DND-41 (cell line): ENCODE measurements at regions not wholly inside any gene's neighbourhood (a gene's known extent, or its start where the extent isn't known, plus 50 kb on each side); places are given as distances from the start of the nearest gene placed in this dataset.

Experiments used
- ATAC-seq: fragments of 200-7000 bp; cut with Tn5 transposase; 3 replicates; pipeline ENCODE4 v1.9.1; 2021; ENCODE audit warnings: low read depth; ENCODE audit not compliant: insufficient read depth
- DNase-seq: peaks from one replicate; pipeline ENCODE4 v3.0.0-alpha.2; 2020
- H2AFZ ChIP-seq: 2 replicates; pipeline ENCODE4 v1.6.0; 2012; ENCODE audit warnings: low read depth, low read length
- H3K27ac ChIP-seq: 2 replicates; pipeline ENCODE4 v1.5.1; 2012; ENCODE audit warnings: low read length, inconsistent platforms
- H3K27me3 ChIP-seq: fragments of 200-600 bp; sonication (generic); 2 replicates; pipeline ENCODE4 v1.6.0; 2012; ENCODE audit warnings: low read length, mild to moderate bottlenecking, inconsistent platforms; ENCODE audit not compliant: insufficient read depth, poor library complexity
- H3K36me3 ChIP-seq: 2 replicates; pipeline ENCODE4 v1.5.1; 2012; ENCODE audit warnings: low read length, inconsistent platforms; ENCODE audit not compliant: insufficient read depth
- H3K4me1 ChIP-seq: 2 replicates; pipeline ENCODE4 v1.5.1; 2012; ENCODE audit warnings: mild to moderate bottlenecking, low read length; ENCODE audit not compliant: insufficient read depth
- H3K4me2 ChIP-seq: 2 replicates; pipeline ENCODE4 v1.6.0; 2012; ENCODE audit warnings: mild to moderate bottlenecking, moderate library complexity, low read length, inconsistent platforms; ENCODE audit not compliant: insufficient read depth
- H3K4me3 ChIP-seq, 2 experiments: fragments of 200-600 bp in 1 of 2; shearing (Covaris generic) in 1 of 2; 2 replicates each; pipeline ENCODE4 v1.5.1; 2012 to 2016; ENCODE audit warnings: inconsistent platforms in 2 of 2, low read length in 2 of 2, mild to moderate bottlenecking in 2 of 2, low read depth in 1 of 2, moderate library complexity in 1 of 2
- H3K79me2 ChIP-seq: 2 replicates; pipeline ENCODE4 v1.6.0; 2012; ENCODE audit warnings: low read length, inconsistent platforms; ENCODE audit not compliant: insufficient read depth
- H3K9ac ChIP-seq: 2 replicates; pipeline ENCODE4 v1.6.0; 2012; ENCODE audit warnings: low read depth, mild to moderate bottlenecking, inconsistent platforms, low read length, moderate library complexity
- H3K9me3 ChIP-seq: 2 replicates; pipeline ENCODE4 v1.5.1; 2012; ENCODE audit warnings: low read length, moderate library complexity, mild to moderate bottlenecking, inconsistent platforms; ENCODE audit not compliant: insufficient read depth, severe bottlenecking
- H4K20me1 ChIP-seq: 2 replicates; pipeline ENCODE4 v1.6.0; 2012; ENCODE audit warnings: low read length; ENCODE audit not compliant: insufficient read depth
- CTCF ChIP-seq: IDR thresholded peaks from 2 replicates; pipeline ENCODE4 v1.5.1; 2012; ENCODE audit warnings: borderline replicate concordance, low read length, moderate library complexity, mild to moderate bottlenecking; ENCODE audit not compliant: poor library complexity, severe bottlenecking; ENCODE audit errors: extremely low read depth
- EZH2 ChIP-seq: IDR thresholded peaks from 3 replicates; pipeline ENCODE4 v1.6.1; 2012; ENCODE audit warnings: borderline replicate concordance, low read depth, mild to moderate bottlenecking, moderate library complexity, low read length, inconsistent platforms; ENCODE audit not compliant: severe bottlenecking

- no peak overlapping the region for H3K4me2 ChIP-seq
- no peak overlapping the region for H3K27ac ChIP-seq
- ATAC-seq (no peak), DNase-seq (no peak)
- H3K4me1 ChIP-seq = no peaks in the 10 kb centered on the region
- H3K9ac ChIP-seq = no peak overlapping the region
- H3K36me3 ChIP-seq = no peaks in the 10 kb centered on the region
- no peaks in the 10 kb centered on the region for H3K27me3 ChIP-seq
- no peaks in the 10 kb centered on the region for H3K79me2 ChIP-seq
- TF ChIP-seq EZH2 = no peak
- H4K20me1 ChIP-seq = no peaks in the 10 kb centered on the region
- no peak overlapping the region for H3K4me3 ChIP-seq
- no peak overlapping the region for H2AFZ ChIP-seq
- peaks cover 7% of the 10 kb centered on the region for H3K9me3 ChIP-seq
These were observed 136.1 kb upstream of the GATB start for GRCh38 chr4:151896880-151897279.

- Histone ChIP-seq H3K4me3 (no peak overlapping the region), H3K36me3 (no peaks in the 10 kb centered on the region), H3K79me2 (no peaks in the 10 kb centered on the region), H2AFZ (no peak overlapping the region), H3K9me3 (peaks cover 7% of the 10 kb centered on the region), H3K9ac (no peak overlapping the region), H3K27ac (no peak overlapping the region), H3K4me1 (no peaks in the 10 kb centered on the region), H3K27me3 (no peaks in the 10 kb centered on the region), H4K20me1 (no peaks in the 10 kb centered on the region), H3K4me2 (no peak overlapping the region)
- TF ChIP-seq CTCF (no peak), EZH2 (no peak)
- ATAC-seq (peak; percentile 55; the same call in 2 of the 3 replicates), DNase-seq (no peak)
These were observed 134.9 kb upstream of the GATB start for GRCh38 chr4:151895671-151896070.

- Histone ChIP-seq H3K36me3 (no peaks in the 10 kb centered on the region), H3K9me3 (peaks cover 2% of the 10 kb centered on the region), H3K79me2 (no peaks in the 10 kb centered on the region), H3K4me3 (no peak overlapping the region), H3K27me3 (no peaks in the 10 kb centered on the region), H3K4me1 (no peaks in the 10 kb centered on the region), H3K4me2 (no peak overlapping the region), H2AFZ (no peak overlapping the region), H3K27ac (no peak overlapping the region), H3K9ac (no peak overlapping the region), H4K20me1 (no peaks in the 10 kb centered on the region)
- DNase-seq (no peak), ATAC-seq (no peak)
- TF ChIP-seq CTCF (no peak), EZH2 (no peak)
These were observed 133.4 kb upstream of the GATB start for GRCh38 chr4:151894246-151894645.

GRCh38 chr4:151888367-151888866 is 127.6 kb upstream of the GATB start:
- no peak overlapping the region for H3K4me2 ChIP-seq

More at GRCh38 chr4:151888367-151888866, 127.6 kb upstream of the GATB start:
- TF ChIP-seq CTCF (no peak), EZH2 (no peak)
- Histone ChIP-seq H3K9me3 (no peaks in the 10 kb centered on the region), H3K27ac (no peak overlapping the region), H3K4me1 (peaks cover 10% of the 10 kb centered on the region), H3K36me3 (no peaks in the 10 kb centered on the region), H2AFZ (no peak overlapping the region), H3K27me3 (no peaks in the 10 kb centered on the region), H4K20me1 (no peaks in the 10 kb centered on the region), H3K4me3 (no peak overlapping the region), H3K9ac (no peak overlapping the region), H3K79me2 (no peaks in the 10 kb centered on the region)
- DNase-seq = no peak
- ATAC-seq = no peak
